ENCODE measurements at regions not wholly inside any gene's neighbourhood (a gene's known extent, or its start where the extent isn't known, plus 50 kb on each side); places are given as distances from the start of the nearest gene placed in this dataset.
"Not testable (repeated sequence)": the region's sequence is repeated elsewhere in the genome, so short reads cannot be mapped to it uniquely, and the experiment has no call there.

DNA sequence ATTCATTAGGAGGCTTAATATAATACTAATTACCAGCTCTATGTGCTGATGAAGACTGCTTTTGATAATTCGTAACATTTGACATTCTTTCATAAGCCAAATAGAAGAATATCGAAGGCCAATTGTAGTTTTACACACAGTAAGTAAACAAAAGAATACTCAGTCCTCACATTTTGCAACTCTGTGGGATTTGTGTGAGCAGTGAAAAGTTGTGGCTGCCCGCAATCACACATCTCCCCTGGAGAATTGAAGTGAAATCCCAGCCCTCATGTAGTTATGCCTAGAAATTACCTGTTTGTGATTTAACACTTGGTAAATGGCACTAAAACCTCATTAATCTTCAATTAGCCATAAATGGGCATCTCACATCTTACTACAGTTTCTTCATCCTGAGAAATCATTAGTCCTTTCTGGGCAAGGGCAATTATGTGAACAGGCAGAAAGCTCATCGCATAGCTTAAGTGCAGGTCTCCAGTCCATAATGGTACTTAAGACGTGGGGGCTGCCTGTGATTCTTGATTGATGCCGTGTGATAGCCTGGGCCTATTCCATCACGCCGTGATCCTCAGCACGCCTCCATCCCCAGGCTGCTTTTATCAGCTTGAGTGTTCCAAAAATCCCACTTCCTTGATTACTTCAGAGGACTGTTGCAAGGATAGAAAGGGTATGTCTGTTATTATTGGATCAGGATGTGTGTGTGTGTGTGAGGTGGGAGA is 97.9 kb upstream of the METTL14 start:
- peaks cover 2% of the 10 kb centered on the region for H3K36me3 Mint-ChIP-seq (ENCODE audit: insufficient read depth)
- H3K4me1 Mint-ChIP-seq (ENCODE audit: low read depth), result peaks cover 12% of the 10 kb centered on the region
- H3K27me3 Mint-ChIP-seq (ENCODE audit: low read depth), result peaks cover 16% of the 10 kb centered on the region
- ATAC-seq, result no peak
- no peak overlapping the region for H3K4me3 Mint-ChIP-seq
- H3K9me3 Mint-ChIP-seq, result no peaks in the 10 kb centered on the region
- DNase-seq, result no peak

DNA sequence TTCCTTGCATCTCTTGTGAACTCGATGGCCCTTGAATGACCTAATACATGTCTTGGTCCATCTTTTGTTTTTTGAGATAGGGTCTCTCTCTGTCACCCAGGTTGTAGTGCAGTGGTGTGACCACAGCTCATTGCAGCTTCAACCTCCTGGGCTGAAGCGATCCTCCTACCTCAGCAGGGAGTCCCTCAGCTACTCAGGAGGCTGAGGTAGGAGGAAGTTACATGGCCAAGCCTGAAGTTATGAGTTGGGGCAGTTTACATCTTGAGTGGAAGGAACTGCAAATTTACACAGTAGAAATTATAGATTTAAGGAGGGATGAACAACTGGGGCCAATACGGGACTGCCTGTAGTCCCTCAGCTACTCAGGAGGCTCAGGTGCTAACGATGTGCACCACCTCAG is 97.2 kb upstream of the METTL14 start:
- Mint-ChIP-seq H3K4me1 (ENCODE audit: low read depth) (peaks cover 12% of the 10 kb centered on the region), H3K9me3 (no peaks in the 10 kb centered on the region), H3K36me3 (ENCODE audit: insufficient read depth) (peaks cover 2% of the 10 kb centered on the region), H3K4me3 (no peak overlapping the region), H3K27me3 (ENCODE audit: low read depth) (peaks cover 11% of the 10 kb centered on the region)
- ATAC-seq (no peak), DNase-seq (no peak)

DNA sequence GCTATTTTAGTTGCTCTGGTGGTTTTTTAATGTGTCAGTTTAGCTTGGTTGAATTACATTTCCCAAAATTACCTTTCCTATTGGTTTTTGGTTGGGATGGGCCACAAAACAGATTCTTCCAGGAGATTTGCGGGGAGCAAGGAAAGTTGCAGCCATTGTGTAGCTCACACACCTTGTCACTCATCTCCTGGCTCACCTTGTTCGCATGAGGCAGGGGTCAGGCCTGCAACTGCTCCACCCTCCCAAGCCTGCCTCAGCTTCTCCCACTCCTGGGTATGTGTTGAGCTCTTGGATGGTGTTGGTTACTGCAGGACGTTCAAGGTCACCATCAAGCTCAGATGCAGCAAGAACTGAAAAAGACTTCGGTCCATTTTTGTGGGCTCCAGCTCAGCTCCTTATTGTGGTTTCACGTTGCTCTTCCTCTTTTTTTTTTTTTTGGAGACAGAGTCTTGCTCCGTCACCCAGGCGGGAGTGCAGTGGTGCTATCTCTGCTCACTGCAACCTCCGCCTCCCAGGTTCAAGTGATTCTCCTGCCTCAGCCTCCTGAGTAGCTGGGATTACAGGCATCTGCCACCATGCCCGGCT is 95.6 kb upstream of the METTL14 start:
- DNase-seq (no peak), ATAC-seq (no peak)
- peaks cover 7% of the 10 kb centered on the region for H3K27me3 Mint-ChIP-seq (ENCODE audit: low read depth)
- H3K36me3 Mint-ChIP-seq (ENCODE audit: insufficient read depth), result peaks cover 2% of the 10 kb centered on the region
- peaks cover 12% of the 10 kb centered on the region for H3K4me1 Mint-ChIP-seq (ENCODE audit: low read depth)
- H3K9me3 Mint-ChIP-seq, result no peaks in the 10 kb centered on the region
- H3K4me3 Mint-ChIP-seq, result no peak overlapping the region

DNA sequence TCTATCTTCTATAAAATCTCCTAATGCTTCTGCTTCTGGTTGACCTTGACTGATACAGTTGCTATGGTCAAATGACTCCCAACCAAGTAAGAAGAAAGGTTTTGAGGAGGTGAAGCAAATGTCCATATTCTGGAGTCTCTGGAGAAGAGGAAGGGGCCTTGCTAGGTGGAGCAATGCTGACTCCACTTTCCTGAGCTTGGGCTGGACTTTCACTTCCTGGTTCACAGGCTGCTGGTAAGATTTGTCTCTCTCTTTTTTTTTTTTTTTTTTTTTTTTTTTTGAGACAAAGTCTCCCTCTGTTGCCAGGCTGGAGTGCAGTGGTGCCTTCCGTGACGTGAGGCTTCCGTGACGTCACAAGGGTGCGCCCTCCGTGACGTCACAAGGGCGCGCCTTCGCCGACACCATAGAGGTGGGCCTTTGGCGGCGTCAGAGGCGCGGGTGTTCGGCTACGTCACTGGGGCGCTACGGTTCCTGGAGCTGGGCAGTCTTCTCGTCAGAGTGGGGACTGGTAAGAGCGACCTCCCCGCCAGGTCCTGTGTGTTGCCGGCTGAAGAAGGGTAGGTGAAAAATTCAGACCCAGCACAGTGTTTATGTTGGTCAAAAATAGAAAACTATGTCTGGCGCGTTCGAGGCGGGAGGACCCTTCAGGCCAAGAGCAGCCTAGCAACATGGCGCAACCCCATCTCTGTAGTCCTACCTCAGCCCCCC is 93.7 kb upstream of the METTL14 start:
- H3K36me3 Mint-ChIP-seq (ENCODE audit: insufficient read depth), result not testable (repeated sequence)

DNA sequence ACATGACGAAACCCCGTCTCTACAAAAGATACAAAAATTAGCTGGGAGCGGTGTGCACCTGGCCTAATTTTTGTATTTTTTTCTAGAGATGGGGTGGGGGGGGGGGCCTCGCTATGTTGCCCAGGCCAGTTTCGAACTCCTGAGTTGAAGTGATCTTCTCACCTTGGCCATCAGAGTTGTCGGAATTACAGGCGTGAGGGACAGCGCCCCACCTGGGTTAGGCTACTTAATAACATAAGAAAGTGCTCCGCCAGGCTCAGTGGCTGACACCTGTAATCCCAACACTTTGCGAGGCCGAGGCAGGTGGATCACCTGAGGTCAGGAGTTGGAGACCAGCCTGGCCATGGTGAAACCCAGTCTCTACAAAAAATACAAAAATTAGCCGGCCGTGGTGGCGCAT is 92.9 kb upstream of the METTL14 start:
- Mint-ChIP-seq H3K4me3 (peak overlapping the region; percentile 37), H3K4me1 (ENCODE audit: low read depth) (peaks cover 12% of the 10 kb centered on the region)
- ATAC-seq; H3K9me3 Mint-ChIP-seq; H3K36me3 Mint-ChIP-seq (ENCODE audit: insufficient read depth); H3K27me3 Mint-ChIP-seq (ENCODE audit: low read depth); DNase-seq: not testable (repeated sequence)

More for the DNA sequence above, 93.7 kb upstream of the METTL14 start:
- not testable (repeated sequence) for H3K27me3 Mint-ChIP-seq (ENCODE audit: low read depth); H3K9me3 Mint-ChIP-seq
- peak; percentile 96 for ATAC-seq
- peak; percentile 96 for DNase-seq
- peaks cover 12% of the 10 kb centered on the region for H3K4me1 Mint-ChIP-seq (ENCODE audit: low read depth)
- peak overlapping the region; percentile 96 for H3K4me3 Mint-ChIP-seq

DNA sequence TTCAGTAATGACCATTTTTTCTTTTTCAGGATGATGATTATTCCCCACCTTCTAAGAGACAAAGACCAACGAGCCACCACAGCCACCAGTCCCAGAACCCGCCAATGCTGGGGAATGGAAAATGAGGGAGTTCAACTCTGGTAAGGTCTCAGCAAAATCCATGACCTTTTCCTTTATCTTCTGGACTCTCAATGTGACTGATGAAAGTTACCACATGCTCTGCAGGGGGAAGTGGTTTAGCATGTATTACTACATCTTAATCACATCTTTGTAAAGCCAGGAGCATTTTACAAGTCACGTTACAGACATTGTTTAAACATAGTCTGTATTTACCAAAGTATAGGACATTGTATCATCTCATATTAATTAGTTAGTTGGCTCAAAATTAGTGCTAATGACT is 89.3 kb upstream of the METTL14 start:
- not testable (repeated sequence) for DNase-seq; ATAC-seq; H3K27me3 Mint-ChIP-seq (ENCODE audit: low read depth); H3K9me3 Mint-ChIP-seq; H3K36me3 Mint-ChIP-seq (ENCODE audit: insufficient read depth); H3K4me3 Mint-ChIP-seq
- peaks cover 10% of the 10 kb centered on the region for H3K4me1 Mint-ChIP-seq (ENCODE audit: low read depth)

DNA sequence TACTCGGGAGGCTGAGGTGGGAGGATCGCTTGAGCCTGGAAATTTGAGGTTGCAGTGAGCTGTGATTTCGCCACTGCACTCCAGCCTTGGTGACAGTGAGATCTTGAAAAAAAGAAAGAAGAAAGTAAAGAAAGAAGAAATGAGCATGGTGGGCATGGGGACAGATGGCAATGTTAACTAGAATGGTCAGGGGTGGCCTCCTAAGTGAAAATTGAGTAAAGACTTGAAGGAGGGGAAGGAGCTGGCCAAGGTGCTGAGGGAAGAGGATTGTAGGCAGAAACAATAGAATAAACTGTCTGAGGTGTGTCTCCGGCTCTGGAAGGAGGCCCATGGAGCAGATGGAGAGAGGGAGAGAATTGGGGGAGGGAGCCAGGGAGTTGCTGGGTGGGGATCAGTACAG is 60.1 kb upstream of the METTL14 start:
- not testable (repeated sequence) for H3K9me3 Mint-ChIP-seq, H3K4me3 Mint-ChIP-seq

DNA sequence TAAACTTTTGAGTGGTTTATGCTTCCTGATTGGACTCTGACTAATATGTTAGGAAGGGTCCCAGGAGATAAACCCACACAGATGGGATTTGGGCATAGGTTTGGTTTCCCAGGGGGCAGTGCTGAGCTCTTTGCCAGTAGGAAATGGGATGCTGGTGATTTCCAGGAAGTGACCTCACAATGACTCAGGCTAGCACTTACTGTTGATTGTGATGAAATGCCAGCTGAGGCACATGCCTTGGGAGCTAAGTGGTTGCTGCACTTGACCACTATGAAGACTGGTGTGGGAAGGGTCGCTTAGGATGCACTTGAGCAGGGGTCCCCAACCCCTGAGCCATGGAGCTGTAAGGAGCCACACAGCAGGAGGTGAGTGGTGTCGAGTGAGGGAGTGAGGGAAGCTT is 55.5 kb upstream of the METTL14 start:
- not testable (repeated sequence) for H3K4me3 Mint-ChIP-seq; H3K9me3 Mint-ChIP-seq; H3K4me1 Mint-ChIP-seq (ENCODE audit: low read depth); H3K27me3 Mint-ChIP-seq (ENCODE audit: low read depth); DNase-seq; ATAC-seq
- H3K36me3 Mint-ChIP-seq (ENCODE audit: insufficient read depth), result peaks cover 16% of the 10 kb centered on the region

More for the DNA sequence above, 60.1 kb upstream of the METTL14 start:
- not testable (repeated sequence) for DNase-seq; H3K36me3 Mint-ChIP-seq (ENCODE audit: insufficient read depth); ATAC-seq; H3K4me1 Mint-ChIP-seq (ENCODE audit: low read depth); H3K27me3 Mint-ChIP-seq (ENCODE audit: low read depth)

DNA sequence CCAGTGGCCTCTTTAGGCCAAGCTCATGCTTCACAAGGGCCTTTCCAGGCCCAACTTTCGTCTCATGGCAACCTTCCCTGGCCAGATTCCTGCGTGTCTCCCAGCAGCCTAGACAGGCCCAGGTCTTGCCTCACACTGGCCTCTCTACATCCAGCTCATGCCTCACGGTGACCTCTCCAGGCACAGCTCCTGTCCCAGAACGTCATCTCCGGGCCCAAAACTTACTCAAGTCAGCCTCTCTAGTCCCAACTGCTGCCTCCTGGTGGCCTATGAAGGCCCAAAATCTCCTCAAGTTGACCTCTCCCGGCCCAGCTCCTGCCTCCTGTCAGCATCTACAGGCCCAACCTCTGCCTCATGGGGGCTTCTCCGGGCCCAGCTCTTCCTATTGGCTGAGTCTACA is 54.3 kb upstream of the METTL14 start:
- peaks cover 16% of the 10 kb centered on the region for H3K36me3 Mint-ChIP-seq (ENCODE audit: insufficient read depth)
- DNase-seq, H3K4me3 Mint-ChIP-seq: not testable (repeated sequence)

DNA sequence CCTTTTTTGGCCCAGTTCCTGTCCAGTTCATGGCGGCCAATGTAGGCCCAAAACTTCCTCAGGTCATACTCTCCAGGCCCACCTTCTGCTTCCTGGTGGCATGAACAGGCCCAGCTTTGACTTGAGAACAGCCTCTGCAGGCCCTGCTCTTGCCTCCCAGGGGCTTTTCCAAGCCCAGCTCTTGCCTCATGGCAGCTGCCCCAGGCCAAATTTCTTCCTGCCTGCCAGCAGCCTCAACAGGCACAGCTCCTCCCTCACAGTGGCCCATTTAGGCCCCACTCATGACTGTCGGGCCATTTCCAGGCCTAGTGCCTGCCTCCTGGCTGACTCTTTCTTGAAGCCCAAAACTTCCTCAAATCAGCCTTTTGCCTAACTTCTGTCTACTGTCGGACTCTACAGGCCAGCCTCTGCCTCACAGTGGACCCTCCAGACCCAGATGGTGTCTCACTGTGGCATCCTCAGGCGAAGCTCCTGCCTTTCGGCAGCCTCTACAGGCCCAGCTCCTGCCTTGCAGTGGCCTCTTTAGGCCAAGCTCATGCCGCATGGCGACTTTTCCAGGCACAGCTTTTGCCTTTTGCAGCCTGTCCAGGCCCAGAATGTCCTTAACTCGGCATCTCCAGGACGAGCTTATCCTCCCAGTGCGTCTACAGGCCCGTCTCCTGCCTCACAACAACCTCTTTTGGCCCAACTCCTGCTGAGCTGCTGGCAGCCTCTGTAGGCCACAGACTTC is 53.7 kb upstream of the METTL14 start:
- not testable (repeated sequence) for H3K9me3 Mint-ChIP-seq; H3K4me1 Mint-ChIP-seq (ENCODE audit: low read depth); DNase-seq; ATAC-seq; H3K4me3 Mint-ChIP-seq; H3K27me3 Mint-ChIP-seq (ENCODE audit: low read depth)
- H3K36me3 Mint-ChIP-seq (ENCODE audit: insufficient read depth), result peaks cover 16% of the 10 kb centered on the region

More for the DNA sequence above, 54.3 kb upstream of the METTL14 start:
- H3K27me3 Mint-ChIP-seq (ENCODE audit: low read depth); ATAC-seq; H3K4me1 Mint-ChIP-seq (ENCODE audit: low read depth); H3K9me3 Mint-ChIP-seq: not testable (repeated sequence)

DNA sequence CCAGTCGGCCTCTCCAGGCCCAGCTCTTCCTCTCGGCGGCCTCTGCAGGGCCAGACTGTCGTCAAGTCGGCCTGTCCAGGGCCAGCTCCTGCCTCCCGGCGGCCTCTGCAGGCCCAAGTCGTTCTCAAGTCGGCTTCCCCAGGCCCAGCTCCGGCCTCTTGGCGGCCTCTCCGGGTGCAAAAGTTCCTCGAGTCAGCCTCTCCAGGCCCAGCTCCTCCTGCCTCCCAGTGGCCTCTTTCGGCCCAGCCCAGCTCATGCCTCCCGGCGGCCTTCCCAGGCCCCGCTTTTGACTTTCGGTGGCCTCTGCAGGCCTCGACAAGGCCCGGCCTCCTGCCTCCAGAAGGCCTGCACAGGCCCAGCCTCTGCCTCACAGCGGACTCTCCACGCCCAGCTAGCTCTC is 51.7 kb upstream of the METTL14 start:
- ATAC-seq; H3K4me1 Mint-ChIP-seq (ENCODE audit: low read depth); H3K9me3 Mint-ChIP-seq; H3K27me3 Mint-ChIP-seq (ENCODE audit: low read depth); H3K4me3 Mint-ChIP-seq; DNase-seq: not testable (repeated sequence)
- H3K36me3 Mint-ChIP-seq (ENCODE audit: insufficient read depth), result peaks cover 16% of the 10 kb centered on the region

DNA sequence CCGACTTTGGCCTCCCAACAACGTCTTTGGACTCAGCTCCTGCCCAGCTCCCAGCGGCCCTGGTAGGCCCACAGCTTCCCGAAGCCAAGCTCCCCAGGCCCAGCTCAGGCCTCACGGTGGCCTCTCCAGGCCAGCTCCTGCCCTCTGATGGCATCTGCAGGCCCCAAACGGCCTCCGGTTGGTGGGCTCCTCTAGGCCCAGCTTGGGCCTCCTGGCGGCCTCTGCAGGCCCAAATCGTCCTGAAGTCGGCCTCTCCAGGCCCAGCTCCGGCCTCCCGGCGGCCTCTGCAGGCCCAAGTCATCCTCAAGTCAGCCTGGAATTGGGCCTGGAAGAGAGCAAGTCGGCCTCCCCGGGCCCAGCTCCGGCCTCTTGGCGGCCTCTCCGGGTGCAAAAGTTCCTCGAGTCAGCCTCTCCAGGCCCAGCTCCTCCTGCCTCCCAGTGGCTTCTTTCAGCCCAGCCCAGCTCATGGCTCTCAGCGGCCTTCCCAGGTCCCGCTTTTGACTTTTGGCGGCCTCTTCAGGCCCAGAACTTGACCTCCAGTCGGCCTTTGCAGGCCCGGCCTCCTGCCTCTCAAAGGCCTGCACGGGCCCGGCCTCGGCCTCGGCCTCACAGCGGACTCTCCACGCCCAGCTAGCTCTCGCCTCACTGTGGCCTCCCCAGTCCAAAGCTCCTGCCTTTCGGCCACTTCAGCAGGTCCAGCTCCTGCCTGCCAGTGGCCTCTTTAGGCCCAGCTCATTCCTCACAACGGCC is 50.9 kb upstream of the METTL14 start:
- H3K9me3 Mint-ChIP-seq; DNase-seq; H3K27me3 Mint-ChIP-seq (ENCODE audit: low read depth); H3K4me3 Mint-ChIP-seq; H3K4me1 Mint-ChIP-seq (ENCODE audit: low read depth); ATAC-seq: not testable (repeated sequence)
- H3K36me3 Mint-ChIP-seq (ENCODE audit: insufficient read depth), result peaks cover 13% of the 10 kb centered on the region
